Right lobe of liver (tissue), 6 donors: ENCODE measurements at regions not wholly inside any gene's neighbourhood (a gene's known extent, or its start where the extent isn't known, plus 50 kb on each side); places are given as distances from the start of the nearest gene placed in this dataset.

Experiments used
- ATAC-seq, 4 donors: fragments of 200-7000 bp; cut with Tn5 transposase; one replicate each; pipeline ENCODE4 v1.9.1; 2020; ENCODE audit warnings: mild to moderate bottlenecking in 4 of 4, moderate library complexity in 4 of 4
- DNase-seq, 3 donors: peaks; one replicate each; pipeline ENCODE4 v3.0.0-alpha.2; 2020
- H3K27ac ChIP-seq, 3 donors: fragments of 200-600 bp; one replicate each; pipeline ENCODE4 v1.8.0; 2022
- H3K27me3 ChIP-seq, 2 donors: fragments of 200-600 bp; one replicate each; pipeline ENCODE4 v1.8.0; 2022
- H3K36me3 ChIP-seq, 4 donors: fragments of 200-600 bp; sonication (generic) in 1 of 4; one replicate each; pipeline versions ENCODE4 v1.5.1 to v1.8.0; 2017 to 2022; ENCODE audit warnings: control low read depth in 1 of 4
- H3K4me1 ChIP-seq, 4 donors: fragments of 200-600 bp; sonication (generic) in 1 of 4; one replicate each; pipeline versions ENCODE4 v1.5.1 to v1.8.0; 2017 to 2022; ENCODE audit warnings: control low read depth in 1 of 4
- H3K4me3 ChIP-seq, 3 donors: fragments of 200-600 bp; one replicate each; pipeline ENCODE4 v1.8.0; 2022
- H3K9me3 ChIP-seq, 4 donors: fragments of 200-600 bp; sonication (generic) in 1 of 4; one replicate each; pipeline versions ENCODE4 v1.5.1 to v1.8.0; 2017 to 2022; ENCODE audit warnings: control low read depth in 1 of 4
- CTCF ChIP-seq, 4 donors: fragments of 200-600 bp in 3 of 4; fragments of 450-650 bp in 1 of 4; IDR thresholded peaks; one replicate each; pipeline versions ENCODE4 v1.5.1 to v1.8.0; 2016 to 2022; ENCODE audit warnings: antibody characterized with exemption in 4 of 4, mild to moderate bottlenecking in 2 of 4
- POLR2A ChIP-seq: fragments of 450-650 bp; IDR thresholded peaks from one replicate; pipeline ENCODE4 v1.6.1; 2017; ENCODE audit warnings: antibody characterized with exemption, mild to moderate bottlenecking
- WGBS: methylation state at CpG from one replicate; pipeline ENCODE4 v1.1.6; 2018; ENCODE audit warnings: low coverage, low lambda C conversion rate; ENCODE audit not compliant: insufficient coverage; ENCODE audit errors: missing lambda C conversion rate; 5-methylcytosine and 5-hydroxymethylcytosine counted together
- intact Hi-C, 2 donors: fragments of 100-400 bp; cut with DNase I; formaldehyde crosslinking; loops; one replicate each; pipeline versions ENCODE4 v1.11.2 to v1.14.1; 2022
- donor health status: DM: no; HTN: yes; CAD: no.
- donor health status: DM: no; HTN: no; CAD: no.
- donor health status: DM: no; HTN: no; CAD: no.
- donor health status: DM: no; HTN: yes; CAD: no.
- donor health status: DM: no; HTN: yes; CAD: no.

GRCh38 chr1:18041685-18042355 lies 65.8 kb upstream of the IGSF21 start:
- Histone ChIP-seq H3K9me3 (no peaks in the 10 kb centered on the region), H3K27me3 (no peaks in the 10 kb centered on the region), H3K36me3 (no peaks in the 10 kb centered on the region), H3K4me1 (no peaks in the 10 kb centered on the region), H3K4me3 (no peak overlapping the region), H3K27ac (no peak overlapping the region)
- TF ChIP-seq CTCF (IDR thresholded peaks at IDR 0.05) (peak in 2 of 4 donors; percentile 15 to 18), POLR2A (no peak)
- 46% methylated on average over 6 of the region's 11 CpGs for WGBS
- DNase-seq (no peak), ATAC-seq (no peak)
- intact Hi-C loops = no loop called here

GRCh38 chr1:18043871-18044270 lies 63.7 kb upstream of the IGSF21 start:
- ATAC-seq (no peak), DNase-seq (no peak)
- 36% methylated on average over 2 of the region's 2 CpGs for WGBS
- intact Hi-C loops = no loop called here
- Histone ChIP-seq H3K4me3 (no peak overlapping the region), H3K27ac (no peak overlapping the region), H3K27me3 (no peaks in the 10 kb centered on the region), H3K36me3 (no peaks in the 10 kb centered on the region), H3K4me1 (no peaks in the 10 kb centered on the region), H3K9me3 (no peaks in the 10 kb centered on the region)
- TF ChIP-seq POLR2A = no peak
- no peak for TF ChIP-seq CTCF (IDR thresholded peaks at IDR 0.05)

GRCh38 chr1:18045203-18045602 lies 62.4 kb upstream of the IGSF21 start:
- DNase-seq (no peak), ATAC-seq (no peak)
- no peaks in the 10 kb centered on the region for H3K36me3 ChIP-seq
- H3K27ac ChIP-seq = no peak overlapping the region
- intact Hi-C loops = no loop called here
- no peak for TF ChIP-seq CTCF (IDR thresholded peaks at IDR 0.05)
- TF ChIP-seq POLR2A = no peak
- WGBS = 32% methylated on average over 5 of the region's 5 CpGs
- no peak overlapping the region for H3K4me3 ChIP-seq
- H3K27me3 ChIP-seq = no peaks in the 10 kb centered on the region
- no peaks in the 10 kb centered on the region for H3K4me1 ChIP-seq
- no peaks in the 10 kb centered on the region for H3K9me3 ChIP-seq

- TF ChIP-seq POLR2A (no peak), CTCF (IDR thresholded peaks at IDR 0.05) (no peak)
- H3K36me3 ChIP-seq = no peaks in the 10 kb centered on the region
- no peak for ATAC-seq
- 48% methylated on average over 3 of the region's 8 CpGs for WGBS
- no peak overlapping the region for H3K4me3 ChIP-seq
- no peak for DNase-seq
- intact Hi-C loops = no loop called here
- H3K27me3 ChIP-seq = no peaks in the 10 kb centered on the region
- no peak overlapping the region for H3K27ac ChIP-seq
- no peaks in the 10 kb centered on the region for H3K4me1 ChIP-seq
- H3K9me3 ChIP-seq = no peaks in the 10 kb centered on the region
These were observed 62.0 kb upstream of the IGSF21 start for GRCh38 chr1:18045621-18046020.

GRCh38 chr1:18047122-18047521 lies 60.5 kb upstream of the IGSF21 start:
- Histone ChIP-seq H3K4me1 (no peaks in the 10 kb centered on the region), H3K27me3 (no peaks in the 10 kb centered on the region), H3K27ac (no peak overlapping the region), H3K4me3 (no peak overlapping the region), H3K9me3 (no peaks in the 10 kb centered on the region), H3K36me3 (no peaks in the 10 kb centered on the region)
- 49% methylated on average over 3 of the region's 3 CpGs for WGBS
- no peak for TF ChIP-seq POLR2A
- no peak for TF ChIP-seq CTCF (IDR thresholded peaks at IDR 0.05)
- ATAC-seq (no peak), DNase-seq (no peak)
- intact Hi-C loops = no loop called here
